ENCODE measurements at regions not wholly inside any gene's neighbourhood (a gene's known extent, or its start where the extent isn't known, plus 50 kb on each side); places are given as distances from the start of the nearest gene placed in this dataset.

DNA sequence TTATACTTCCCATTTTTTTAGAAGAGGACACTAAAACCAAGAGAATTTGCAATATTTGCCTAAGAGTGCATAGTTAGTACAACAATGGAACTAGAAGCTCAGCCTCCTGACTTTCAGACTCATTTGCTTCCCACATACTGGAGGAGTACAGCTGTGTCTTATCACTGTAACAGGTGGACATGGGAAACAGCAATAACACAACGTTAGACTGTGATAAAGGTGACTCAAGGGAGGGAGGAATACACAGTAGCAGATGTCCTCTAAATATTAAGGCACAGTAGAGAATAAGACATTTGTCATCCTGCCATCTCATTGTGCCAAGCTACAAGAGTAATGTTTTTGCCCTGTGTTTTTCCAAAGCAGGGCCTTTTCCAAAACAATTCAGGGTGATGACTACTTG lies 55.4 kb upstream of the JAK1 start:
- TF ChIP-seq CTCF (IDR thresholded peaks at IDR 0.05): no peak
- no peak for TF ChIP-seq EZH2 (IDR thresholded peaks at IDR 0.05; ENCODE audit: borderline replicate concordance, insufficient read depth, low read depth, low read length, poor library complexity, severe bottlenecking)
